Heart right ventricle (tissue), 16 donors: ENCODE measurements at regions not wholly inside any gene's neighbourhood (a gene's known extent, or its start where the extent isn't known, plus 50 kb on each side); places are given as distances from the start of the nearest gene placed in this dataset.

ENCODE experiments used
- ATAC-seq, 8 donors: fragments of 200-7000 bp; cut with Tn5 transposase; one replicate each; pipeline ENCODE4 v1.9.1; 2020; ENCODE audit warnings: mild to moderate bottlenecking in 8 of 8, moderate library complexity in 8 of 8, moderate number of reproducible peaks in 1 of 8
- DNase-seq, 2 donors: peaks; one replicate each; pipeline ENCODE4 v3.0.0-alpha.2; 2020
- H3K27ac ChIP-seq, 10 donors: fragments of 200-600 bp; sonication (generic) in 2 of 10; one replicate each; pipeline versions ENCODE4 v1.5.0 to v1.8.0; 2020 to 2022; ENCODE audit warnings: mild to moderate bottlenecking in 3 of 10
- H3K27me3 ChIP-seq, 7 donors: fragments of 200-600 bp; one replicate each; pipeline ENCODE4 v1.8.0; 2021 to 2022; ENCODE audit warnings: mild to moderate bottlenecking in 2 of 7
- H3K36me3 ChIP-seq, 9 donors: fragments of 200-600 bp; sonication (generic) in 1 of 9; one replicate each; pipeline versions ENCODE4 v1.5.0 to v1.8.0; 2020 to 2022; ENCODE audit warnings: mild to moderate bottlenecking in 2 of 9
- H3K4me1 ChIP-seq, 9 donors: fragments of 200-600 bp; sonication (generic) in 1 of 9; one replicate each; pipeline versions ENCODE4 v1.5.0 to v1.8.0; 2020 to 2022; ENCODE audit warnings: mild to moderate bottlenecking in 4 of 9
- H3K4me3 ChIP-seq, 10 donors: fragments of 200-600 bp; sonication (generic) in 2 of 10; one replicate each; pipeline versions ENCODE4 v1.5.0 to v1.8.0; 2020 to 2022; ENCODE audit warnings: mild to moderate bottlenecking in 7 of 10, moderate library complexity in 2 of 10
- H3K9me3 ChIP-seq, 11 donors: fragments of 200-600 bp in 10 of 11; sonication (generic) in 2 of 11; one replicate each; pipeline versions ENCODE4 v1.5.0 to v1.8.0; 2013 to 2022; ENCODE audit warnings: mild to moderate bottlenecking in 2 of 11, control low read depth in 1 of 11, moderate library complexity in 1 of 11
- CTCF ChIP-seq, 9 donors: fragments of 200-600 bp; sonication (generic) in 2 of 9; IDR thresholded peaks; one replicate each; pipeline versions ENCODE4 v1.5.0 to v1.8.0; 2021 to 2022; ENCODE audit warnings: antibody characterized with exemption in 9 of 9, mild to moderate bottlenecking in 5 of 9, moderate library complexity in 1 of 9
- WGBS, 2 donors: extraction: QIAGEN DNeasy Blood & Tissue Kit; methylation state at CpG; one replicate each; pipeline ENCODE4 v1.1.7; 2013; ENCODE audit warnings: inconsistent platforms in 1 of 2; 5-methylcytosine and 5-hydroxymethylcytosine counted together
- intact Hi-C, 10 donors: fragments of 100-400 bp; cut with DNase I; formaldehyde crosslinking; loops; one replicate each; pipeline versions ENCODE4 v1.11.1 to v1.14.2; 2022
- donor health status: Arrhythmogenic right ventricular cardiomyopathy.
- donor health status: ischemic (EF 13 %, LVEDD 7.1; RV severe dilation, severe dysfunction).
- donor health status: healthy with polysubstance abuse.
- donor health status: DM: no; HTN: yes; CAD: no.
- donor health status: DM: no; HTN: no; CAD: no.
- donor health status: ischemic (EF 25% LVEDD 6.9; RV normal size, moderate dysfunction).
- donor health status: ischemic (EF 25% LVEDD 5.7; RV mildly dilated, moderate dysfunction).
- donor health status: healthy.
- donor health status: DM: yes; HTN: yes; CAD: no.
- donor health status: Ischemic cardiomyopathy.
- donor health status: ischemic (EF 35%, LVEDD 5.7; RV mildly dilated, moderate dysfunction).
- donor health status: nonischemic (EF 11% LVEDD 7.7; RV severe dilation, severe dysfunction).
- donor health status: DM: yes; HTN: yes; CAD: no.
- donor health status: PGD.
- donor health status: ischemic (EF 29% LVEDD 5.4; RV normal size, mild dysfunction).
- donor health status: nonischemic (EF 23%, LVEDD 6.1; RV moderate dilation, normal function).

DNA sequence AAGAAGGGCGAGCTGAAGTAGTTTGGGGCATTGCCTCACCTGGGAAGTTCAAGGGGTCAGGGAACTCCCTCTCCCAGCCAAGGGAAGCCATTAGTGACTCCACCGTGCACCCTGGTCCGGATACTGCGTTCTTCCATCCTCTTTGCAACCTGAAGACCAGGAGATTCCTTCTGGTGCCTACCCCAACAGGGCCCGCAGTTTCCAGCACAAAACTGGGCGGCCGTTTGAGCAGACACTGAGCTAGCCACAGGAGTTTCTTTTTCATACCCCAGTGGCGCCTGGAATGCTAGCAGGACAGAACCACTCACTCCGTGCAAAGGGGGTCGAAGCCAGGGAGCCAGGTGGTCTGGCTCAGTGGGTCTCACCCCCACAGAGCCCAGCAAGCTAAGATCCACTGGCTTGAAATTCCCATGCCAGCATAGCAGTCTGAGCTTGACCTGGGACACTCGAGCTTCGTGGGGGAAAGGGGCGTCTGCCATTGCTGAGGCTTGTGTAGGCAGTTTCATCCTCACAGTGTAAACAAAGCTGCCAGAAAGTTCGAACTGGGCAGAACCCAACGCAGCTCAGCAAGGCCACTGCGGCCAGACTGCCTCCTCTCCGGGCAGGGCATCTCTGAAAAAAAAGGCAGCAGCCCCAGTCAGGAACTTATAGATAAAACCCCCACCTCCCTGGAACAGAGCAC lies 1039.4 kb upstream of the IGFBP7 start:
- Histone ChIP-seq H3K4me1 (no peaks in the 10 kb centered on the region), H3K9me3 (peaks cover 0 to 13% (median 0%) of the 10 kb centered on the region in 11 donors), H3K27ac (no peak overlapping the region), H3K4me3 (no peak overlapping the region), H3K36me3 (no peaks in the 10 kb centered on the region), H3K27me3 (no peaks in the 10 kb centered on the region)
- no peak for ATAC-seq
- intact Hi-C loops = no loop called here
- no peak for TF ChIP-seq CTCF (IDR thresholded peaks at IDR 0.05)
- 86 to 89% methylated on average over 17 of the region's 17 CpGs for WGBS, 2 donors
- DNase-seq = no peak

- Histone ChIP-seq H3K9me3 (peaks cover 0 to 3% (median 0%) of the 10 kb centered on the region in 11 donors), H3K27me3 (no peaks in the 10 kb centered on the region), H3K4me1 (no peaks in the 10 kb centered on the region), H3K36me3 (no peaks in the 10 kb centered on the region), H3K4me3 (no peak overlapping the region), H3K27ac (no peak overlapping the region)
- no peak for DNase-seq
- 64 to 70% methylated on average over 1 of the region's 1 CpG for WGBS, 2 donors
- no peak for ATAC-seq
- TF ChIP-seq CTCF (IDR thresholded peaks at IDR 0.05) = no peak
- intact Hi-C loops = no loop called here
These were observed 1034.5 kb upstream of the IGFBP7 start for GRCh38 chr4:58144721-58145120.

DNA sequence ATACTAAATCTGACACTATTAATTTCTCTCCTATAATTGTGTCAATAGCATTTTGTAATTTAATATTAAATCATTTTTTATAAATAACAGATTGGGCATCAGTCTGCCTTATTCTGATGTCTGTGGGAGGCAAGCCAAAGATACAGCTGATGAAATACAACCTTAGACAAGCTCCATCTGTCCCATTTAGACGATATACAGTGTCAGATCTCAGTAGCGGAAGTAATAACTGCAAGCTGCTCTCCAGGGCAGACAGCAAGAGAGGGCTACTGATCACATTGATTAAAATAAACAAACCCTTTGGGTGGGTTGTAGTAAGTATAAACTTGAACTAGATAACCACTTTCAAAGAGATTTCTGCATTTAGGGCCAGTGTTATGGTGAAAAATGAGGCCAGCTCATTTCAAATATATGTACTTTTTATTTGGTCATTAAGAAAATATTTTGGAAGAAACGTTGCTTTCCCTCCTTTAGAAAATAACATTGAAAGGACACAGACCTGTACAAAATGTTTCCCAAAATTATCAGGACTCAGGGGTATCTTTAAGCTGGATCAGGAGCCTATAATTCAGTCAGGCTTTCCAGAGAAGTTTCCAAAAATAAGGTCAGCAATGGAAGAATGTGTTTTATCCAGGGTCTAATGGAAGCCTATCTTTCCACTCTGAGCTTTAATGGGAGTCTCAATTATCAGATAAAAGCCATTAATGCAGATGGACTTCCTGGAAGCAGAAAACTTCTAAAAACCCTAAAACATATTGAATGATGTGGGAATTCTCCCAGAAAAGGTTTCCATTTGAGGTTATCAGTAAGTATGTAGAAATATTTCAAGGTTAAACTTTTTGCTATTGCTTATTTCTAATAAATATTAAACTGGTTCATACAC lies 1028.8 kb upstream of the IGFBP7 start:
- ATAC-seq (no peak), DNase-seq (no peak)
- Histone ChIP-seq H3K4me1 (no peaks in the 10 kb centered on the region), H3K36me3 (no peaks in the 10 kb centered on the region), H3K9me3 (no peaks in the 10 kb centered on the region), H3K27me3 (no peaks in the 10 kb centered on the region), H3K27ac (no peak overlapping the region), H3K4me3 (no peak overlapping the region)
- no peak for TF ChIP-seq CTCF (IDR thresholded peaks at IDR 0.05)
- WGBS, 2 donors = 56 to 61% methylated on average over 3 of the region's 3 CpGs
- intact Hi-C loops = no loop called here

GRCh38 chr4:58136604-58137003 lies 1026.4 kb upstream of the IGFBP7 start:
- TF ChIP-seq CTCF (IDR thresholded peaks at IDR 0.05) = no peak
- DNase-seq = no peak
- Histone ChIP-seq H3K36me3 (no peaks in the 10 kb centered on the region), H3K9me3 (no peaks in the 10 kb centered on the region), H3K27me3 (no peaks in the 10 kb centered on the region), H3K4me3 (no peak overlapping the region), H3K27ac (no peak overlapping the region), H3K4me1 (no peaks in the 10 kb centered on the region)
- intact Hi-C loops = no loop called here
- WGBS, 2 donors = 75 to 78% methylated on average over 5 of the region's 5 CpGs
- no peak for ATAC-seq
